Body of pancreas (tissue), 4 donors: ENCODE measurements at regions not wholly inside any gene's neighbourhood (a gene's known extent, or its start where the extent isn't known, plus 50 kb on each side); places are given as distances from the start of the nearest gene placed in this dataset.

Experiments used
- ATAC-seq: fragments of 150-250 bp; one replicate; pipeline ENCODE4 v1.9.1; 2016
- DNase-seq, 4 donors: peaks; one replicate each; pipeline ENCODE4 v3.0.0-alpha.2; 2019
- H3K27ac ChIP-seq, 4 donors: fragments of 200-600 bp; sonication (generic); 1 replicate in 3 of 4; 2 replicates in 1 of 4; pipeline versions ENCODE4 v1.5.1 to v1.6.1; 2016 to 2019; ENCODE audit warnings: mild to moderate bottlenecking in 1 of 4, mixed read lengths in 1 of 4, moderate library complexity in 1 of 4
- H3K27me3 ChIP-seq, 2 donors: fragments of 200-600 bp; sonication (generic); one replicate each; pipeline ENCODE4 v1.6.0; 2016; ENCODE audit warnings: mild to moderate bottlenecking in 1 of 2
- H3K36me3 ChIP-seq, 2 donors: fragments of 200-600 bp; sonication (generic); replicated peaks in 1 of 2; 2 replicates each; pipeline ENCODE4 v1.5.1; 2016; ENCODE audit warnings: low read depth in 2 of 2; ENCODE audit not compliant: insufficient read depth in 1 of 2
- H3K4me1 ChIP-seq: fragments of 200-600 bp; sonication (generic); one replicate; pipeline ENCODE4 v1.6.0; 2016
- H3K4me3 ChIP-seq, 2 donors: fragments of 200-600 bp; sonication (generic); 1 replicate in 1 of 2; 2 replicates in 1 of 2; pipeline ENCODE4 v1.5.1; 2016 to 2019
- H3K9me3 ChIP-seq, 3 donors: fragments of 200-600 bp; sonication (generic); 1 replicate in 2 of 3; 2 replicates in 1 of 3; pipeline ENCODE4 v1.5.1; 2016
- CTCF ChIP-seq, 7 experiments: fragments of 450-650 bp in 4 of 7; fragments of 200-600 bp in 3 of 7; sonication (generic) in 3 of 7; IDR thresholded peaks; one replicate each; pipeline ENCODE4 v1.5.1; 2016 to 2019; ENCODE audit warnings: antibody characterized with exemption in 7 of 7
- POLR2A ChIP-seq, 3 donors: fragments of 450-650 bp; IDR thresholded peaks; one replicate each; pipeline ENCODE4 v1.6.1; 2016; ENCODE audit warnings: antibody characterized with exemption in 3 of 3, mild to moderate bottlenecking in 2 of 3
- WGBS, 2 donors: methylation state at CpG; one replicate each; pipeline ENCODE4 v1.1.5; 2017; 5-methylcytosine and 5-hydroxymethylcytosine counted together
- intact Hi-C: fragments of 100-400 bp; cut with DNase I; formaldehyde crosslinking; loops from one replicate; pipeline ENCODE4 v1.15.1; 2023

GRCh38 chr1:79726911-79727310, 720.4 kb upstream of the ADGRL4 start:
- WGBS, 2 donors, result 70 to 75% methylated on average over 2 of the region's 2 CpGs
- no peaks in the 10 kb centered on the region for H3K9me3 ChIP-seq
- no peak for ATAC-seq
- TF ChIP-seq POLR2A (IDR thresholded peaks at IDR 0.05) (no peak), CTCF (IDR thresholded peaks at IDR 0.05) (no peak)
- H3K4me1 ChIP-seq, result peaks cover 4% of the 10 kb centered on the region
- no peak overlapping the region for H3K4me3 ChIP-seq
- peaks cover 0 to 4% of the 10 kb centered on the region in 2 donors for H3K27me3 ChIP-seq
- no peak overlapping the region for H3K27ac ChIP-seq
- intact Hi-C loops, result no loop called here
- no peak for DNase-seq
- no peaks in the 10 kb centered on the region for H3K36me3 ChIP-seq

- Histone ChIP-seq H3K4me1 (no peaks in the 10 kb centered on the region), H3K36me3 (no peaks in the 10 kb centered on the region), H3K9me3 (no peaks in the 10 kb centered on the region), H3K27ac (no peak overlapping the region), H3K27me3 (peaks cover 0 to 4% of the 10 kb centered on the region in 2 donors), H3K4me3 (no peak overlapping the region)
- ATAC-seq, result no peak
- DNase-seq, result no peak
- TF ChIP-seq POLR2A (IDR thresholded peaks at IDR 0.05), result no peak
- no peak for TF ChIP-seq CTCF (IDR thresholded peaks at IDR 0.05)
- WGBS, 2 donors, result 60 to 66% methylated on average over 2 of the region's 2 CpGs
- intact Hi-C loops, result no loop called here
Measured at GRCh38 chr1:79726321-79726720, 719.8 kb upstream of the ADGRL4 start.

- Histone ChIP-seq H3K9me3 (peaks cover 0 to 7% (median 0%) of the 10 kb centered on the region in 3 donors), H3K27ac (no peak overlapping the region), H3K36me3 (no peaks in the 10 kb centered on the region), H3K4me3 (no peak overlapping the region), H3K4me1 (no peaks in the 10 kb centered on the region), H3K27me3 (no peaks in the 10 kb centered on the region)
- intact Hi-C loops, result no loop called here
- ATAC-seq (no peak), DNase-seq (peak in 1 of 4 donors; percentile 5)
- TF ChIP-seq CTCF (IDR thresholded peaks at IDR 0.05) (no peak), POLR2A (IDR thresholded peaks at IDR 0.05) (no peak)
Measured at GRCh38 chr1:79716447-79716846, 709.9 kb upstream of the ADGRL4 start.

GRCh38 chr1:79714664-79715063, 708.1 kb upstream of the ADGRL4 start:
- Histone ChIP-seq H3K4me1 (no peaks in the 10 kb centered on the region), H3K27ac (no peak overlapping the region), H3K36me3 (no peaks in the 10 kb centered on the region), H3K4me3 (no peak overlapping the region), H3K9me3 (peaks cover 0 to 7% (median 0%) of the 10 kb centered on the region in 3 donors), H3K27me3 (no peaks in the 10 kb centered on the region)
- TF ChIP-seq POLR2A (IDR thresholded peaks at IDR 0.05) (no peak), CTCF (IDR thresholded peaks at IDR 0.05) (no peak)
- no peak for ATAC-seq
- DNase-seq, result no peak
- intact Hi-C loops, result no loop called here

GRCh38 chr1:79711001-79711431, 704.5 kb upstream of the ADGRL4 start:
- intact Hi-C loops, result no loop called here
- H3K9me3 ChIP-seq, result no peaks in the 10 kb centered on the region
- no peaks in the 10 kb centered on the region for H3K27me3 ChIP-seq
- no peaks in the 10 kb centered on the region for H3K4me1 ChIP-seq
- ATAC-seq (no peak), DNase-seq (no peak)
- TF ChIP-seq POLR2A (IDR thresholded peaks at IDR 0.05), result no peak
- no peak for TF ChIP-seq CTCF (IDR thresholded peaks at IDR 0.05)
- H3K4me3 ChIP-seq, result no peak overlapping the region
- 44 to 84% methylated on average over 3 of the region's 3 CpGs for WGBS, 2 donors
- H3K36me3 ChIP-seq, result no peaks in the 10 kb centered on the region
- H3K27ac ChIP-seq, result no peak overlapping the region
